Stomach (tissue), 8 donors: ENCODE measurements at regions not wholly inside any gene's neighbourhood (a gene's known extent, or its start where the extent isn't known, plus 50 kb on each side); places are given as distances from the start of the nearest gene placed in this dataset.

Source experiments
- DNase-seq, 2 donors: peaks; one replicate each; pipeline versions ENCODE4 v3.0.0 to v3.0.0-alpha.2; 2013 to 2019
- H3K27ac ChIP-seq, 5 donors: fragments of 200-600 bp in 4 of 5; sonication (generic) in 4 of 5; one replicate each; pipeline ENCODE4 v1.5.1; 2013 to 2019; ENCODE audit warnings: mild to moderate bottlenecking in 1 of 5, moderate library complexity in 1 of 5
- H3K27me3 ChIP-seq, 3 donors: fragments of 200-600 bp; sonication (generic); one replicate each; pipeline ENCODE4 v1.5.1; 2017 to 2019; ENCODE audit warnings: mixed run types in 1 of 3
- H3K36me3 ChIP-seq, 4 donors: fragments of 200-600 bp; sonication (generic); 1 replicate in 3 of 4; 2 replicates in 1 of 4; pipeline ENCODE4 v1.5.1; 2016 to 2019
- H3K4me1 ChIP-seq, 4 donors: fragments of 200-600 bp; sonication (generic); one replicate each; pipeline ENCODE4 v1.5.1; 2016 to 2019
- H3K4me3 ChIP-seq, 4 donors: fragments of 200-600 bp; sonication (generic) in 3 of 4; one replicate each; pipeline ENCODE4 v1.5.1; 2016 to 2019; ENCODE audit warnings: mild to moderate bottlenecking in 1 of 4
- H3K9me3 ChIP-seq, 4 donors: fragments of 200-600 bp; sonication (generic); one replicate each; pipeline ENCODE4 v1.5.1; 2016 to 2019
- CTCF ChIP-seq, 7 experiments: fragments of 450-650 bp in 4 of 7; fragments of 200-600 bp in 3 of 7; sonication (generic) in 3 of 7; IDR thresholded peaks; one replicate each; pipeline ENCODE4 v1.5.1; 2016 to 2019; ENCODE audit warnings: antibody characterized with exemption in 7 of 7, control low read depth in 2 of 7, mild to moderate bottlenecking in 1 of 7
- EP300 ChIP-seq: sonication (generic); formaldehyde crosslinking; IDR thresholded peaks from one replicate; pipeline ENCODE4 v1.6.1; 2017; ENCODE audit warnings: antibody characterized with exemption
- POLR2A ChIP-seq, 4 donors: fragments of 450-650 bp; IDR thresholded peaks; one replicate each; pipeline ENCODE4 v1.6.1; 2016; ENCODE audit warnings: antibody characterized with exemption in 4 of 4, control low read depth in 2 of 4, mild to moderate bottlenecking in 1 of 4, moderate library complexity in 1 of 4
- POLR2AphosphoS5 ChIP-seq, 3 donors: sonication (generic); formaldehyde crosslinking; IDR thresholded peaks; one replicate each; pipeline ENCODE4 v1.6.1; 2016; ENCODE audit warnings: antibody characterized with exemption in 3 of 3
- WGBS, 5 donors: extraction: QIAGEN DNeasy Blood & Tissue Kit in 3 of 5; methylation state at CpG; one replicate each; pipeline versions ENCODE4 v1.1.5 to v1.1.7; 2013 to 2018; 5-methylcytosine and 5-hydroxymethylcytosine counted together
- intact Hi-C: fragments of 100-400 bp; cut with DNase I; formaldehyde crosslinking; loops from one replicate; pipeline ENCODE4 v1.15.1; 2023; ENCODE audit warnings: low total_unique reads
- donor health status: healthy with polysubstance abuse.
- donor health status: Bipolar disorder and iron deficiency.
- donor health status: healthy.

GRCh38 chr4:126221282-126221681 is 906.5 kb downstream of the FAT4 start:
- Histone ChIP-seq H3K4me3 (no peak overlapping the region), H3K9me3 (no peaks in the 10 kb centered on the region), H3K27ac (no peak overlapping the region), H3K27me3 (no peaks in the 10 kb centered on the region), H3K4me1 (no peaks in the 10 kb centered on the region), H3K36me3 (no peaks in the 10 kb centered on the region)
- WGBS, 5 donors, result 73 to 87% (median 85%) methylated on average over 3 of the region's 3 CpGs
- TF ChIP-seq EP300, result no peak
- TF ChIP-seq POLR2AphosphoS5 (IDR thresholded peaks at IDR 0.05), result no peak
- TF ChIP-seq CTCF (IDR thresholded peaks at IDR 0.05), result no peak
- no peak for TF ChIP-seq POLR2A (IDR thresholded peaks at IDR 0.05)
- intact Hi-C loops, result no loop called here
- DNase-seq, result peak in 1 of 2 donors; percentile 5

GRCh38 chr4:126221717-126222340 is 907.1 kb downstream of the FAT4 start:
- H3K36me3 ChIP-seq, result no peaks in the 10 kb centered on the region
- no peaks in the 10 kb centered on the region for H3K27me3 ChIP-seq
- TF ChIP-seq POLR2AphosphoS5 (IDR thresholded peaks at IDR 0.05) (no peak), POLR2A (IDR thresholded peaks at IDR 0.05) (no peak), CTCF (IDR thresholded peaks at IDR 0.05) (no peak), EP300 (no peak)
- no peak overlapping the region for H3K4me3 ChIP-seq
- H3K4me1 ChIP-seq, result no peaks in the 10 kb centered on the region
- no peak overlapping the region for H3K27ac ChIP-seq
- WGBS, 5 donors, result 24 to 39% (median 33%) methylated on average over 1 of the region's 1 CpG
- peak in 1 of 2 donors; percentile 12 for DNase-seq
- H3K9me3 ChIP-seq, result no peaks in the 10 kb centered on the region
- intact Hi-C loops, result no loop called here

GRCh38 chr4:126223784-126224407 is 909.1 kb downstream of the FAT4 start:
- no peak for DNase-seq
- no peaks in the 10 kb centered on the region for H3K27me3 ChIP-seq

GRCh38 chr4:126227428-126227827 is 912.7 kb downstream of the FAT4 start:
- Histone ChIP-seq H3K4me3 (no peak overlapping the region), H3K4me1 (no peaks in the 10 kb centered on the region), H3K27me3 (no peaks in the 10 kb centered on the region), H3K27ac (no peak overlapping the region), H3K9me3 (no peaks in the 10 kb centered on the region), H3K36me3 (no peaks in the 10 kb centered on the region)
- 90 to 94% (median 91%) methylated on average over 4 of the region's 4 CpGs for WGBS, 5 donors
- TF ChIP-seq POLR2AphosphoS5 (IDR thresholded peaks at IDR 0.05) (no peak), EP300 (no peak), CTCF (IDR thresholded peaks at IDR 0.05) (no peak), POLR2A (IDR thresholded peaks at IDR 0.05) (no peak)
- DNase-seq, result no peak
- intact Hi-C loops, result no loop called here

More at GRCh38 chr4:126223784-126224407, 909.1 kb downstream of the FAT4 start:
- H3K4me1 ChIP-seq, result no peaks in the 10 kb centered on the region
- intact Hi-C loops, result no loop called here
- H3K9me3 ChIP-seq, result no peaks in the 10 kb centered on the region
- TF ChIP-seq POLR2A (IDR thresholded peaks at IDR 0.05) (no peak), CTCF (IDR thresholded peaks at IDR 0.05) (peak in 4 of 7 experiments; percentile 42 to 56 (median 48)), EP300 (no peak), POLR2AphosphoS5 (IDR thresholded peaks at IDR 0.05) (no peak)
- H3K4me3 ChIP-seq, result no peak overlapping the region
- 42 to 59% (median 56%) methylated on average over 2 of the region's 2 CpGs for WGBS, 5 donors
- H3K36me3 ChIP-seq, result no peaks in the 10 kb centered on the region
- no peak overlapping the region for H3K27ac ChIP-seq
